ENCODE measurements at regions not wholly inside any gene's neighbourhood (a gene's known extent, or its start where the extent isn't known, plus 50 kb on each side); places are given as distances from the start of the nearest gene placed in this dataset.

DNA sequence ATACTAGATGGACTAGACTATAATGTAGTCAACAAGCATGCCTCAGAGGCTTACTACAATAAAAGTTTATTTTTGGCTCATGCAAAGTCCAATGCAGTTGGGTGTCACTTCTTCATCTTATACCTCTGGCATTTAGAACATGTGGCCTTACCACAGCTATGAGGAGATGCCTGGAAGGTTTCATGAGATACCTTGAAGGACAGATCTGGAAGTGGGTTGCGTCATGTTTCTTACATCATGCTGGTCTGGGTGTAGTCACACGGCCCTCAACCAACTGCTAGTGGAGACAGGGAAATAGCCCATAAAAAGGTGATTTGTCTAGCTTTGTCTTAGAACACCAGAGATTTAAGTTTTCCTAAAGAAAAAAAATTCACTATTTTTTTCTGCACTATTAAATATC is 91.7 kb upstream of the MMADHC start:
- no peak for DNase-seq

DNA sequence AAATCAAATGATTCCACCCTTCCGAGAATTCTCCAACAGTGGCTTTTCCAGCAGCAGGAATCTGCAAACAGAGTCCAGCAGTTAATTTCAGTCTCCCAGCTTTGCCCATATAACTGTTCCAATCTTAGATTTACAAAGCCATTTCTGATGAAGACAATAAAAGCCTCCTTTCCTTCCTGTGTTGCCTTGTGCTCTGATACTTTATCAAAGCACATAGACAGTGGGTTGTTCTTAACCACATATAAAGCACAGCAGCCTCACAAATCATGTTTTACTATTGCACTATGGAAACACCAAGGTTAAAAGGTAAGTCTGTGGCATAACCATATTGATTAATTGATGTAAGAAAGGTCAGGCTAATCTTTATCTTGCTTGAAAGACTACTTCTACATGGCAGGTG is 89.8 kb upstream of the MMADHC start:
- no peak for DNase-seq

DNA sequence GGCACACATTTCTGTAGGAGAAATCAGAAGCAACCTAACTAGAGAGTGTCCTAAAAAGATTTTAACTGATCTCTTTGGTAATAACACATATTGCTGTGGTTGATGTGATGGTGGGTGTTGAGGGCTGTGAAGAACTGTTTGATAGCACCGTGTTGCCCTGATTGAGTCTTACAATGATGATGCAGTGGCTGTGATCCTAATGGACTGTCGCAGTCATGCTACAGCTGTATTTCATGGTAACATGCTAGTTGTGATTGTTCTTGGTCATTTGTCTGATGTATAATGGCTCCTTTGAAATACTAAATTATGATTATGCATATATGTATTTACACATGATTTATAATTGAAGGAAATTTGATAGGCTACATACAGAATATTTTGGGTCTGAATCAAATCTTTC is 82.5 kb upstream of the MMADHC start:
- DNase-seq = no peak

DNA sequence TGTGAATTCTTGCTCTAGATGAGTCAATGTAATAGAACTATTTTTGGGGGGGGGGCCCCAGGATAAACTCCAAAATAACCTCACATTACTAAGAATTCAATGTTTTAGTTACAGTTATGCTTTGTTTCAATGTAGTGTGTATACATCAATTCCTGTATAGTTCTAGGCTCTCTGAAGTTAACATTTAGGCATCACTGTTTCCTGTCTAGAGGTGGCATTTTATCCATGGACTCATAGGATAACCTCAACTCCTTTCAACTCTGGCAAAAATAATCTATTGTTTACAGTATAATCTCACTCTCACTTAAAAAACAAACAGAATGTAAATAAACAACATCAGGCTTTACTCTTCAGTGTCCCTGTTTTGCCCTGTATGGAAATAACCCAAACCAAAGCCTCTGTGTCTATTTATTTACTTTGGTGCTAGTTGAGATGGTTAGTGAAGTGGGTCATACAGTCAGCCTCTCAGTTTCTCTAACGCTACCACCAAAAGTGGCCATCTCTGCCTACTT is 79.3 kb upstream of the MMADHC start:
- DNase-seq = peak; percentile 23

DNA sequence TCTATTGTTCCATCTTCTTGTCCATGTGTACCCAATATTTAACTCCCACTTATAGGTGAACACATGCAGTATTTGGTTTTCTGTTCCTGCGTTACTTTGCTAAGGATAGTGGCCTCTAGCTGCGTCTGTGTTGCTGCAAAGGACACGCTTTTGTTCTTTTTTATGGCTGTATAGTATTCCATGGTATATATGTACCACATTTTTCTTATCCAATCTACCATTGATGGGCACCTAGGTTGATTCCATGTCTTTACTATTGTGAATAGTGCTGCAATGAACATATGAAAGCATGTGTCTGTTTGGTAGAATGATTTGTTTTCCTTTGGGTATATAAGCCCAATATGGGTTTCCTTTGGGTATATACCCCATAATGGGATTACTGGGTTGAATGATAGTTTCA is 77.3 kb upstream of the MMADHC start:
- no peak for DNase-seq

DNA sequence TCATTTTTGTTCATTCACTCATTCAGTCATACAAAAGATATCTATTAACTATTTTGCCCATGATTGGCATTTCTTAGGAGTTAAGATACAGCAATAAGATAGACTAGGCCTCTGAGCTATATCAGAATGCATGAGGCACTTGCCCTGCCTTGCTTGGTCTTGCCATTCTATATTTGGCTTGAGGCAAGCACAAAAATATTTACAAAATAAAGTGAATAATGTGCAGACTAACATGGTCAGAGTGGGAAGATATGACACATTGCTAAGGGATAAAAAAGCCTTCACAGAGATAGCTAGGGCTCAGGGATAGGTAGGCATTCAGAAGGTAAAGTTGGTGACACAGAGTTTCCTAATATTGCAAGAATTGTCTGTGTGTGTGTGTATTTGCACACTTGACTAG is 75.0 kb upstream of the MMADHC start:
- DNase-seq = no peak

DNA sequence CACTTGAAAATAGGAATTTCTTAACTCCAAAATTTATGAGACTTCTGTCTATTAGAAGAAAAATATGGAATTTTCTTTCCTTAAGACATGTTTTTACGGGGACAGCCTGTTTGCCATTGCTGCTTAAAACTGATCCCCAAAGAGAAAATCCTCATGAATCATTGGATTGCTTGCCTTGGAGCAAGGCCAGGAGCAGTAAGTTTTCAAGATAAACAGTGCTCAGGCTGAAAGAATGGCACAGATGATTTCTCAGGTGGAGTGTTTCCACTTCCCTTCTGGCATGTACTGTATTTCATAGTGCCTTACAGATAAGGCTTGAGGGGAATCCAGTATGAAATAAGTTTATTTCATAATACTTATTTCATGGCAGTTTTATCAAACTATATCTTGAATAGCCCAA is 74.3 kb upstream of the MMADHC start:
- DNase-seq = peak; percentile 33

DNA sequence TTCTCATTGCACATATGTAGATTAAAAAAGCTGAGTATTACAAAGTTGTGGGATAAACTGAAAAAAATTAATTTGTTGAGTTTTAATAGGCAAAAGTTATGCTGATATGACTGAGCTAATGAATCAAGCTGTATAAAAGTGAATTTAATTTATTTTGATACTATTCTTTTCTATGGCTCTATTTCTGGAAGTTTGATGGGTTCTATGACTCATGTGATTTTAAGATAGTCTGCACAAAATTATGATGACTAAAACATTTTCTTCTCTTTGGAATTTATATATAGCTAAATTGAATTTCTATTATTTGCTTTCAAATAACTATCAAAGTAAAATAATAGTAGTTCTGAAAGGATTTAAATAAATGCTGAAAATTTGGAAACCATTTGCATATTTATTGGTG is 71.0 kb upstream of the MMADHC start:
- DNase-seq = no peak

DNA sequence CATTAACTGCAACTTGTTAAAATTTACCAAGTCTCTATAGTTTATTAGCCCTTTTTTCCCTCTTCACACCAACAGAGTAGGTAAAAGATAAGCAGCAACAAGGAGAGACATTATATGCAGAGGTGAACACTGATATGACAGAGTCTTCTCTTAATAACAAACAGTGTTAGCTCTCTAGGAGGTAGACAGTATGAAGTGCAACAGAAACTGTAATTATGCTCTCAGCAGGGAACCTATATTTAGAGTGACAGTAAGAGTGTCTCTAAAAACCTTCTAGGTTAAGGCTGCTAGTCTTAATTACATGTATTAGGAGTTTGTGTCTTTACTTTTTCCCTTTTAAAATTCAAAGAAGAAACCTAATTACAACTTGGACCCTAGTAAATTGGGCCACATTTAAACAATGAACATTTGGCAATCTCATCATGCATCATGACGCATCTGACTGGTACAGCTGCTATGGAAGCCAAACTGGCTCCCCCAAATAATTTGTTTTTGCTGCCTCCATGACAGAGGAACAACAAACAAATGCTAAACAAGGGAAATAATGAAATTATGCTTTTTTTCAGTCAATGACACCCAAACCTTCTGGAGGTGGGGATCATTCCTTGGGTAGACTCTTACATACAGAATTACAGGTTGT is 69.9 kb upstream of the MMADHC start:
- DNase-seq = peak; percentile 80

DNA sequence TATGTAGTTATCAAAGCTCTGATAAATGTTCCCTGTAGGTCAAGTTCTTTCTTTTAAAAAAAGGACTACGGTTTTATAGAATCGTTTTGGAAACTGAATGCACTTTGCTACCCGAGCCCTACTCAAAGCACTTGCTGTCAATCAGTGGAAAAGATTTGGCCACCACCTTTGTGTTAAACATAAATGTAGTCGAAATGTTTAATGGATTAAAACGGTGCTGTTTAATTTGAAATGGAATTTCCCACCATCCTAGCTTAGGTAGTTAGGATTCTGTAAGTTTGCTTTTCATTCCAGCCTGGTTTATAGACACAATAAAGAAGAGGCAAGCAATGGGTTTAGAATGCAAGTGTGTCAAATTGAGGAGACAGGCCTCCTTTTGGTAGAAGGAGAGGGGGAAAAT is 69.4 kb upstream of the MMADHC start:
- DNase-seq = no peak

DNA sequence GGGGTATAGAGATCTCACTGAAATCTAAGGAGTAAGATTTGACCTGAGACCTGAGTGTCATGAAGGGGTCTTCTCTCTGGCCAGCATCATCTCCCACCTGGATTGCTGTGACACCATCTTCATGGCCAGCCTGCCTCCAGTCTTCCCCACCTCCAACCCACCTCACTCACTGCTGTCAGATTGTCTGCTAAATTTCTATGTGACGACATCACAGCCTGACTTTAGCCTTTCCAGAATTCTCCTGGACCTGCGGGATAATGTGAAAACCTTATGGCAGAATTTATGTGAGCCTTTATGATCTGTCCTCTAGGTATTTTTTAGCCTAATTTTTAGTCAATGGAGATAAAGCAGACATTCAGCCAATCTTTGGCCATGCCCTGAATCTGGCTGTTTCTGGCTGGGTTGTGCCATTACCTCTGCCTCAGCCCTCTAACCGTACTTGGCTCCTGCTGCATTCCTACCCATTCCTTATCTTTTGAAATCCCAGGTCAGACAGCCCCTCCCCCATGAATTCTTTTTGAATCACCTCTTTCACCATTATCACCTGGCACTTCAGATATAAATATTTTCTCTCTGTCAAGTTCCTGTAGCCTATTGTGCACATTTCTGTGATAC is 66.4 kb upstream of the MMADHC start:
- DNase-seq = no peak

DNA sequence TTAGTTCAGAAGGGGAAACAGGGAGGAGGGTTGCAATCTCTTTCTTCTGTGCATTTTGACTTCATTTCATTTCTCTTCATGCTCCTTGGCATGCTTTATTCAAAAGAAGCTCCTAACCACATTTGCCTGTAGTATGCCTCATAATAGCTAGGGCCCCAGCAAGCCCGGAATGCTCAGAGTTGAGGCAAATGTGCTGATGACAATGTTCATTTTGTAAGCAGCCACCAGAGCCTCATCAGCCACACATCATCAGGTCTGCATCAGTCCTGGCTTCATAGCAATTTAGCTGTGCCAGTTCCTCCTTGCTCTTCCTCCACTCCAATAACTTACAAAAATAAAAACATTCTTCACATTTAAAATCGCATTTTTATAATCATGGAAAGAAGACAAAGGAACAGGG is 65.4 kb upstream of the MMADHC start:
- DNase-seq = no peak

DNA sequence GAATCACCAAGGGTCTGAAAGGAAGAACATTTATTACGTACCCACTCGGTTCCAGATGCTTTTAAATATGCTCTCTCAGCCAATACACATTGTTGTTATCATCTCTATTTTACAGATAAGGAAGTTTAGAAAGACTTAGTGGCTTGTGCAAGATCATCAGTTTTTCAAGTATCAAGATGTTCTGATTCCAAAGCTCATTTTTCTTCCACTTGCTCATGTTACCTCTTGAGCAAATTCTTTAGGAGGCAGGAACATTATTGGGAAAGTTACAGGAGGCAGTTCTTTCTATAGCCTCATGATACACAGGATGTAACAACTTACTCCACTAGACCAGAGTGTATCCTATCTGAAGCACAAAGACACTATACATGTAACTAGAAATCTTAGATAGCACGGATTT is 65.0 kb upstream of the MMADHC start:
- no peak for DNase-seq

DNA sequence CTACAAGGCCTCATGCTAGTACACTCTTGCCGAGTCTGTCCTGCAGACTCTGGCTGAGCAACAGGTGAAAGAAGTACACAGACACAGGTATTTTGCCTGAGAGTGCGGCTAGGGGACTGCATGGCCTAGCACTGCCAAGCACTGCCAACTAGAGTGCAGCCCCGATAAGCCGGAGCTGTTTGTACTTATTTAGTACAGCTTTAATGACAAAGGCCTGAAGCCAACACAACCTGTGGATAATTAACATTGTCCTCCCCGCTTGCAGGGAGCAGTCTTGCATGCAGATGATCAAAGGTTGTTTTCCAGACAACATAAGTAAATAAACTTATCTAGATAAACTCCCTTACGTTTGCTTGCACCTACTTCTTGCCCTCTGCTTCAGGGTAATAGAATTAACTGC is 63.7 kb upstream of the MMADHC start:
- no peak for DNase-seq

DNA sequence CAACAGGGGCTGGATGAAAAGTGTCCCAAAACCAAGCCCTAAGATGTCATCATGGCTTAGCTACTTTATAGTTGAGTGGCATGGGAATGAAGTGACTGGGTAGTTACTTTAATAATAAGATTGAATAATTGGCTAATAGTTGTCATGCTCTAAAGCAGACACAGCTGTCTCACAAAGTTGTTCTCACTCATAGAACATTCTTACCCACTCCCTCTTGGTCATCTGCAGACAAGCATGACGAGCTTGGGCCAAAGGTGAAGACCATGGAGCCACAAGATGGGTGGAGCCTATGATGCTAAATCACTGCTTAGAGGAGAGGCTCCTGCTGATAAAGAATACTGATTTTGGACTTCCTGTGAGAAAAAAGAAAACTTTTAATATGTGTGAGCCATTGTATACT is 62.4 kb upstream of the MMADHC start:
- DNase-seq = no peak

DNA sequence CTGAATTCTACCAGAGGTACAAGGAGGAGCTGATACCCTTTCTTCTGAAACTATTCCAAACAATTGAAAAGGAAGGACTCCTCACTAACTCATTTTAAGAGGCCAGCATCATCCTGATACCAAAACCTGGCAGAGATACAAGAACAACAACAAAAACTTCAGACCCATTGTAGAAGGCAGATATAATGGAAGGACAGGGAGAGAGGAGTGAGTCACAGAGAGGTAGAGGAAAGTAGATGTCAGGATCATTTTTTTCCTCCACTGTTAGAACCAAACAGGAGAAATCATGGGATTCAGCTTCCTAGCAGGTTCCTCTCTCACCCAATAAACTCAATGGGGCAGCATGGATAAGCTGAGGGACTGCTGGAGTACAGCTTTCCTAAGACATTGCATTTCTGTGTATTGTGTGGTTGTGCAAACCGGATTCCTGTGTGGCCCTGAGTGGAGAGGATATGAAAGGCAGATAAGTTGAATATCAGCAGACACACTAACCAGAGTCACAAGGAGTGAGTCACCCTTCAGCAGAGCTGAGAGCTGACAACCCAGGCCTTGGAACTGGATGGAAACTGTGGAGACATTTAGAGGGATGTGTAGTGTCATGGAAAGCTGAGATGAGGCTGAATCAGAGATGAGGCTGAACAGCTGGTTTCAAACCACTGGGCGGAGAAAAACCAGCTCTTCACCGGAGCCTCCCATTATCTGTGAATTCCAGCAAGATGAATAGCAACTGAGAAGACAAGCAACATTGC is 60.9 kb upstream of the MMADHC start:
- no peak for DNase-seq

DNA sequence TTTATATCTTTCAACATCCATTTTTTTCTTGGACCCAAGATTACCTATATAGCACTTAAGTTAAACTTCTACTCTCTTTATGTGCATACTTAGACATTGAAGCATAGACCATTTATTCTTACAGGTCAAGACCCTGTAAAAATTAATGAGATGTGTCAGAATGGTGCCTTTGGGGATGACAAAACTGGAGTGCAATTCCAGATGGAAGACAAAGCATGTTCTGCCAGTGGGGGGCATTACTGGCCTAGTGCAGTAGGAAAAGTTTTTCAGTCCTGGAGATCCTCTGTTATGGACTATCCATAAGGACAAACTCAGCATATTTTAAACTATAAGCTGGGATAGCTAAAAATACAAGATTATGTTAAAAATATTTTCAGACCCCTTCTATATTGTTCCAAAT is 57.8 kb upstream of the MMADHC start:
- no peak for DNase-seq

Measured in NCI-H1105 treated with DMSO at 0.1 percent for 48 hours (cell line).